ENCODE measurements at regions not wholly inside any gene's neighbourhood (a gene's known extent, or its start where the extent isn't known, plus 50 kb on each side); places are given as distances from the start of the nearest gene placed in this dataset.

GRCh38 chr1:58244872-58245271 is 301.7 kb downstream of the OMA1 start:
- peaks cover 17% of the 10 kb centered on the region for H3K27me3 ChIP-seq (ENCODE audit: insufficient read depth, low read length)
- no peak overlapping the region for H3K27ac ChIP-seq (ENCODE audit: low read depth, low read length)
- TF ChIP-seq CTCF (IDR thresholded peaks at IDR 0.05; ENCODE audit: insufficient read depth, low read depth, low read length) (no peak), EZH2 (IDR thresholded peaks at IDR 0.05; ENCODE audit: insufficient read depth, low read length) (no peak)
- no peaks in the 10 kb centered on the region for H4K20me1 ChIP-seq (ENCODE audit: insufficient read depth, low read length)
- H3K36me3 ChIP-seq (ENCODE audit: insufficient read depth, low read length): no peaks in the 10 kb centered on the region
- H3K27me3 Mint-ChIP-seq (ENCODE audit: low read depth, unreplicated experiment): peaks cover 47% of the 10 kb centered on the region
- no peak overlapping the region for H3K4me3 Mint-ChIP-seq (ENCODE audit: unreplicated experiment)
- peaks cover 4% of the 10 kb centered on the region for H3K4me1 ChIP-seq (ENCODE audit: insufficient read depth, low read length)
- no peak overlapping the region for H2AFZ ChIP-seq (ENCODE audit: low read depth, low read length)
- FAIRE-seq: no peak
- H3K9me3 ChIP-seq (ENCODE audit: insufficient read depth, low read depth, low read length): no peaks in the 10 kb centered on the region
- H3K4me3 ChIP-seq (ENCODE audit: insufficient read depth, low read depth, low read length): no peak overlapping the region
- H3K4me1 Mint-ChIP-seq (ENCODE audit: low read depth, unreplicated experiment): no peaks in the 10 kb centered on the region
- H3K4me2 ChIP-seq (ENCODE audit: low read length): no peak overlapping the region
- H3K27ac Mint-ChIP-seq (ENCODE audit: unreplicated experiment): no peak overlapping the region
- DNase-seq (ENCODE audit: low read depth): no peak
- H3K9ac ChIP-seq (ENCODE audit: low read length): no peak overlapping the region
- H3K36me3 Mint-ChIP-seq (ENCODE audit: low read depth, unreplicated experiment): no peaks in the 10 kb centered on the region
- H3K79me2 ChIP-seq (ENCODE audit: insufficient read depth, low read length): no peaks in the 10 kb centered on the region
- H3K9me3 Mint-ChIP-seq (ENCODE audit: unreplicated experiment): no peaks in the 10 kb centered on the region

GRCh38 chr1:58238846-58239245 is 307.7 kb downstream of the OMA1 start:
- Mint-ChIP-seq H3K4me1 (ENCODE audit: low read depth, unreplicated experiment) (no peaks in the 10 kb centered on the region), H3K36me3 (ENCODE audit: low read depth, unreplicated experiment) (no peaks in the 10 kb centered on the region), H3K4me3 (ENCODE audit: unreplicated experiment) (no peak overlapping the region), H3K9me3 (ENCODE audit: unreplicated experiment) (no peaks in the 10 kb centered on the region), H3K27me3 (ENCODE audit: low read depth, unreplicated experiment) (peaks cover 22% of the 10 kb centered on the region), H3K27ac (ENCODE audit: unreplicated experiment) (no peak overlapping the region)
- Histone ChIP-seq H3K4me3 (ENCODE audit: insufficient read depth, low read depth, low read length) (no peak overlapping the region), H3K27me3 (ENCODE audit: insufficient read depth, low read length) (peaks cover 2% of the 10 kb centered on the region), H3K4me2 (ENCODE audit: low read length) (no peak overlapping the region), H2AFZ (ENCODE audit: low read depth, low read length) (no peak overlapping the region), H3K9ac (ENCODE audit: low read length) (no peak overlapping the region), H3K9me3 (ENCODE audit: insufficient read depth, low read depth, low read length) (no peaks in the 10 kb centered on the region), H4K20me1 (ENCODE audit: insufficient read depth, low read length) (no peaks in the 10 kb centered on the region), H3K79me2 (ENCODE audit: insufficient read depth, low read length) (no peaks in the 10 kb centered on the region), H3K4me1 (ENCODE audit: insufficient read depth, low read length) (no peaks in the 10 kb centered on the region), H3K36me3 (ENCODE audit: insufficient read depth, low read length) (no peaks in the 10 kb centered on the region), H3K27ac (ENCODE audit: low read depth, low read length) (no peak overlapping the region)
- TF ChIP-seq CTCF (IDR thresholded peaks at IDR 0.05; ENCODE audit: insufficient read depth, low read depth, low read length) (no peak), EZH2 (IDR thresholded peaks at IDR 0.05; ENCODE audit: insufficient read depth, low read length) (no peak)
- FAIRE-seq (no peak), DNase-seq (ENCODE audit: low read depth) (no peak)

- H3K9ac ChIP-seq (ENCODE audit: low read length): no peak overlapping the region
- no peaks in the 10 kb centered on the region for H3K4me1 ChIP-seq (ENCODE audit: insufficient read depth, low read length)
- Mint-ChIP-seq H3K4me3 (ENCODE audit: unreplicated experiment) (no peak overlapping the region), H3K9me3 (ENCODE audit: unreplicated experiment) (no peaks in the 10 kb centered on the region), H3K36me3 (ENCODE audit: low read depth, unreplicated experiment) (no peaks in the 10 kb centered on the region), H3K27me3 (ENCODE audit: low read depth, unreplicated experiment) (peaks cover 19% of the 10 kb centered on the region), H3K27ac (ENCODE audit: unreplicated experiment) (no peak overlapping the region), H3K4me1 (ENCODE audit: low read depth, unreplicated experiment) (no peaks in the 10 kb centered on the region)
- peaks cover 2% of the 10 kb centered on the region for H3K27me3 ChIP-seq (ENCODE audit: insufficient read depth, low read length)
- H3K4me2 ChIP-seq (ENCODE audit: low read length): no peak overlapping the region
- H2AFZ ChIP-seq (ENCODE audit: low read depth, low read length): no peak overlapping the region
- FAIRE-seq: no peak
- H3K4me3 ChIP-seq (ENCODE audit: insufficient read depth, low read depth, low read length): no peak overlapping the region
- no peaks in the 10 kb centered on the region for H3K9me3 ChIP-seq (ENCODE audit: insufficient read depth, low read depth, low read length)
- no peaks in the 10 kb centered on the region for H4K20me1 ChIP-seq (ENCODE audit: insufficient read depth, low read length)
- TF ChIP-seq CTCF (IDR thresholded peaks at IDR 0.05; ENCODE audit: insufficient read depth, low read depth, low read length) (no peak), EZH2 (IDR thresholded peaks at IDR 0.05; ENCODE audit: insufficient read depth, low read length) (no peak)
- no peak overlapping the region for H3K27ac ChIP-seq (ENCODE audit: low read depth, low read length)
- no peak for DNase-seq (ENCODE audit: low read depth)
- H3K36me3 ChIP-seq (ENCODE audit: insufficient read depth, low read length): no peaks in the 10 kb centered on the region
- H3K79me2 ChIP-seq (ENCODE audit: insufficient read depth, low read length): no peaks in the 10 kb centered on the region
Measured at GRCh38 chr1:58233729-58234128, 312.8 kb downstream of the OMA1 start.

Data from astrocyte (in vitro differentiated cells and primary cell).